Left ventricle myocardium inferior (tissue), 1 donor: ENCODE measurements at regions not wholly inside any gene's neighbourhood (a gene's known extent, or its start where the extent isn't known, plus 50 kb on each side); places are given as distances from the start of the nearest gene placed in this dataset.

ENCODE experiments used
- DNase-seq: peaks from one replicate; pipeline ENCODE4 v3.0.0-alpha.2; 2020
- H3K27ac ChIP-seq: fragments of 200-600 bp; replicated peaks from 2 replicates; pipeline ENCODE4 v1.8.0; 2021
- H3K27me3 ChIP-seq: fragments of 200-600 bp; 2 replicates; pipeline ENCODE4 v1.8.0; 2021; ENCODE audit warnings: low read depth
- H3K36me3 ChIP-seq: fragments of 200-600 bp; 2 replicates; pipeline ENCODE4 v1.8.0; 2021
- H3K4me1 ChIP-seq: fragments of 200-600 bp; 2 replicates; pipeline ENCODE4 v1.8.0; 2021
- H3K4me3 ChIP-seq: fragments of 200-600 bp; 2 replicates; pipeline ENCODE4 v1.8.0; 2021; ENCODE audit warnings: mild to moderate bottlenecking, moderate library complexity
- H3K9me3 ChIP-seq: fragments of 200-600 bp; replicated peaks from 2 replicates; pipeline ENCODE4 v1.8.0; 2021
- CTCF ChIP-seq: fragments of 200-600 bp; IDR thresholded peaks from 2 replicates; pipeline ENCODE4 v1.8.0; 2021; ENCODE audit warnings: antibody characterized with exemption, mild to moderate bottlenecking, borderline replicate concordance
- intact Hi-C: fragments of 100-400 bp; cut with micrococcal nuclease; formaldehyde crosslinking; loops from one replicate; pipeline ENCODE4 v1.11.0; 2022
- donor health status: DM: no; HTN: yes; CAD: no; lungs with severe emphysema.

- intact Hi-C loops, result no loop called here
- TF ChIP-seq CTCF, result no peak
- Histone ChIP-seq H3K4me3 (no peak overlapping the region), H3K27me3 (no peaks in the 10 kb centered on the region), H3K9me3 (peaks cover 10% of the 10 kb centered on the region), H3K36me3 (no peaks in the 10 kb centered on the region), H3K4me1 (no peaks in the 10 kb centered on the region), H3K27ac (no peak overlapping the region)
- no peak for DNase-seq
These were observed 700.2 kb upstream of the PTPRD start for GRCh38 chr9:11312966-11313365.

- no peak for TF ChIP-seq CTCF
These were observed 706.1 kb upstream of the PTPRD start for GRCh38 chr9:11318946-11319345.

GRCh38 chr9:11319538-11319937, 706.7 kb upstream of the PTPRD start:
- intact Hi-C loops, result no loop called here
- Histone ChIP-seq H3K9me3 (no peaks in the 10 kb centered on the region), H3K36me3 (no peaks in the 10 kb centered on the region), H3K27me3 (no peaks in the 10 kb centered on the region), H3K27ac (no peak overlapping the region), H3K4me1 (no peaks in the 10 kb centered on the region), H3K4me3 (no peak overlapping the region)
- TF ChIP-seq CTCF, result peak; percentile 56
- DNase-seq, result no peak

More at GRCh38 chr9:11318946-11319345, 706.1 kb upstream of the PTPRD start:
- intact Hi-C loops, result no loop called here
- Histone ChIP-seq H3K4me3 (no peak overlapping the region), H3K4me1 (no peaks in the 10 kb centered on the region), H3K27me3 (no peaks in the 10 kb centered on the region), H3K36me3 (no peaks in the 10 kb centered on the region), H3K9me3 (no peaks in the 10 kb centered on the region), H3K27ac (no peak overlapping the region)
- DNase-seq, result no peak

- TF ChIP-seq CTCF, result no peak
- H3K27ac ChIP-seq, result no peak overlapping the region
- no peaks in the 10 kb centered on the region for H3K4me1 ChIP-seq
- no peaks in the 10 kb centered on the region for H3K36me3 ChIP-seq
- H3K4me3 ChIP-seq, result no peak overlapping the region
- H3K9me3 ChIP-seq, result no peaks in the 10 kb centered on the region
- no peaks in the 10 kb centered on the region for H3K27me3 ChIP-seq
- no peak for DNase-seq
- intact Hi-C loops, result no loop called here
These were observed 708.2 kb upstream of the PTPRD start for GRCh38 chr9:11320989-11321388.

- Histone ChIP-seq H3K4me1 (no peaks in the 10 kb centered on the region), H3K27me3 (no peaks in the 10 kb centered on the region), H3K27ac (no peak overlapping the region), H3K36me3 (no peaks in the 10 kb centered on the region), H3K4me3 (no peak overlapping the region), H3K9me3 (no peaks in the 10 kb centered on the region)
- DNase-seq, result no peak
- TF ChIP-seq CTCF, result no peak
- intact Hi-C loops, result no loop called here
These were observed 710.7 kb upstream of the PTPRD start for GRCh38 chr9:11323457-11323856.

GRCh38 chr9:11326231-11326630, 713.4 kb upstream of the PTPRD start:
- H3K27ac ChIP-seq, result no peak overlapping the region
- no peak overlapping the region for H3K4me3 ChIP-seq
- H3K9me3 ChIP-seq, result peaks cover 8% of the 10 kb centered on the region
- intact Hi-C loops, result no loop called here
- no peaks in the 10 kb centered on the region for H3K27me3 ChIP-seq
- no peak for DNase-seq
- H3K4me1 ChIP-seq, result no peaks in the 10 kb centered on the region
- no peaks in the 10 kb centered on the region for H3K36me3 ChIP-seq
- no peak for TF ChIP-seq CTCF
